HG02571 (cell line): ENCODE measurements at regions not wholly inside any gene's neighbourhood (a gene's known extent, or its start where the extent isn't known, plus 50 kb on each side); places are given as distances from the start of the nearest gene placed in this dataset.

Experiments used
- ATAC-seq: cut with Tn5 transposase; IDR thresholded peaks from one replicate; pipeline ENCODE4 v1.9.1; 2021; ENCODE audit warnings: mild to moderate bottlenecking, moderate library complexity; ENCODE audit not compliant: unreplicated experiment

DNA sequence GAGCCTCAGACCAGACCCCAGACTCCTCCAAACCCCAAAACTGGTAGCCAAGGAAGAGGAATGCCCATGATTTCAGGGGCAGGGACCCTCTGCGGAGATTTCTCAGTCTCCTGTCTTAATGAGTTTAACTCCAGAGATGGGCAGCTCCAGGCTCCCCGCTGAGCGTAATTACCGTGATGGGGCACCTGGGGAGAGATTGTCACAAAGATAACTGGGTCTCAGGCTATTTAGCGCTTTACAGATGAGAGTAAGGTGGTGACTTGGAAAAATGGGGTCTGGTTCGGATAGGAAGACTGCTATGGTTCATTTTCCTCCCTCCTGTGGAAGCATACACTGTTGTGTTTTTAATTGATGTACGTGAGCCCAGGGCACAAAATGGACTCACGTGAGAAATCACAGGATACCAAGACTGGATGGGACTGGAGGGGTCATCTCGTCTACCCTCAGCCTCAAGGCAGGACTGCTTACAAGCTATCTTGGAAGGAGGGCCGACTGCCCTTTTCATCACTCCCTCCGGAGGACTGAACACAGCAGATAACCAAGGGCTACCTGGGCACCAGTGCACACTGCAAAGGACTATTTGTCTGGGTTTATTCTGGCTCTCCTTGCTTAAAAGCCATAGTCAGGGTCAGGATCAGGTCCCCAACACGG is 427.8 kb downstream of the ZNF521 start:
- no peak for ATAC-seq

DNA sequence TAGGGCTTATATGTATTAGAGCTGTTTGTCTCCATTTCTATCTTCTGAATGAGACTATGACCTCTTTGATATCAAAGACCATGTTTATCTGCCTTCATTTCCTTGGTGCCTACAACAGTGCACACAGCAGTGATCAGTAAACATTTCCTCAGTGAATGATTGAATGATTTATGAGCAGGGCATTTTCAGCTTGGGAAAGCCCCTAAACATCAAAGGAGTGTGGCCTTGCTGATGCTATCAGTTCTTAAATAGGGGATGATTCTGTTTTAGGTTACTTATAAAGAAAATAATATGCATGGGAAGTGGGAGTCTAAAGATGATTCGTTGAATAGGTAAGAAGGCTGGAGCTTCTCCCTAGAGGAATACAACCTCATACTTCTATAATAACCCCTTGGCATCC is 425.3 kb downstream of the ZNF521 start:
- no peak for ATAC-seq

DNA sequence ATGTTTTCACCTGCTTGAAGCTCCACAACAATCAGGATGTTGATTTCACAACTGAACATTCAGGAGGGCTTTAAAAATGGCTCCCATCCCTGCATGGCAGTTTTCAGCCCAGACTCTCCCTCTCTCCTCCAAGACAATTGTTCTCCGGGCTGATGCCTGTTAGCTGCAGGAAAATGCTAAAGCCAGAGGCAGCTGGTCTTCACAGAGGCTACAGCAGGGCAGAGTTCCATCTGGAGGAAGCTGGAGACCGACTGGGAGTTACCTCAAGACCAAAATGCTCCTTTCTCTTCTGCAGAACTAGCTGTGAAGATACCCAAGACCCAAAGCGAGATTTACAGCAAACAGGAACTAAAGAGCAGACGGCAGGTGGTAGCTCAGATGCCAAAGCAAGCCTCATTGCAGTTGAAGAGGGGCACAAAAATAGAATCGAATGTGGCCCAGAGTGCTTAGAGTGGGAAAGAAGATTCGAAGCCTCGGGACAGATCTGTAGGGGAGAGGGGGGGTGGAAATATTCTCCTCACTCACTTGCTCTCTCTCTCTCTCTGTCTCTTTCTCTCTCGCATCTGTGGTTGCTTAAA is 423.6 kb downstream of the ZNF521 start:
- ATAC-seq, result no peak

GRCh38 chr18:24930478-24930877 is 421.5 kb downstream of the ZNF521 start:
- ATAC-seq, result no peak

DNA sequence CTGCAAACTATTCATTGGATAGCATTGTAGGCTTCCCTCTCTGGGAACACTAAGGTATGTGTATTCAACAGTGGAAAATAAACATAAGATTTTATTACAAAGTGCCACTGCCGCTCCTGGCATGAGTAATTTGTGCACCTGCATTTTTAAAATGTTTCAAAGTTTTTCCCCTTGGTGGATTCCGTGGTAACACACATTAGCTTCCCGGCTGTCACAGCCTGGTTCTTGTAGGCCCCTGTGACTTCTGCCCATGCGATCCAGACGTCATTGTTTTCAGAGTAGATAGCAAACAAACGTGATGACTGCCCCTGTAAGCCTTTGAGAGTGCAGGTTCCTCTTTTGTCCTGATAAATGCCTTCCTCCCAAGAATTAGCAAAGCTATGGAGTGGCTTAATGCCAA is 421.0 kb downstream of the ZNF521 start:
- no peak for ATAC-seq

DNA sequence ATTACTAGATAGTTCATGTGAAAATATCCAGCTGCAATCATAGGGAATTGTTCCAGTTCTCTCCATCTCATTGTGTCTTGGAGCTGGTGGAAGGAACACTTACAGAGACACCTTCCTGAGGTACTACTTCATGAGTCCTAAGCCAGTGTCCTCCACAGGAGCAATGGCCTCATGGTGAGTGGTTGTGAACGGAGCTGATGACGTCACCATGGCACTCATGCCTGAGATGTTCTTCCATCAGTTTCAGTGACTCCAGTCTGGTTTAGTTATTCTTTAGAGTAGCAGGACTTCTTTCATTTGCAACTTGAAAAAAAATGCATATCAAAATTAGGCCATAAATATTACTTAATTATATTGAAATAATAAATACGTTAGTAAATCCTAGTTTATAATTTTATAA is 418.6 kb downstream of the ZNF521 start:
- no peak for ATAC-seq

DNA sequence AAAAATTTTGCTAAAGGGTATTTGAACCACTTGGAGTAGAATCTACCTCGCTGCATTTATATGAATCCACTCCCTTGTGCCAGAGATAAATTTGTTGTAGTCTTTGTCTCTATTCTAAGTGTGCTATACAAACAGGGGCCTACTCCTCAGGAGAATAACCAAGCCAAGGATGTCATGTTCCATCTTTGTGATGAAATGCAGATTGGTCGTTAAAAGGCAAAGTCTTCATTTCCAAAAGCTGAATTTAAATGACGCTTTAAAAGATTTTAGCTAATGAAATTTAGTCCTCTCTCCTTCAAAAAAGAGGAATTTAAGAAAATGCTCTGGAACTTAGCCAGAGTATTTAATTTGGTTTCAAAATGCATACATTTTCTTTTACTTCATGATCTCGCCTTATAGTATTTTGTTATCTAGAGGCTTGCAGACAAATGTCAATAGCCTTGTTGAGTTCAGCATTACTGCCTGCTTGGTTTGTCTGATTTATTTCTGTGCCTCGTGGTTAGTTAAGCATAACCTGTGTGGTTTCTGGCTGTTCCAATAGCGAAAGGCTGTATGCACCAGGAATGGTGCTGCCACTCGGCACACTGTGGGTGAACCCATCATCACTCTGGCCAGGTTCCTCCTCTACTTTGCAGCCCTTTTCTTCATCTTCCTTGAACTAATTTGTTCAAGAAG is 417.6 kb downstream of the ZNF521 start:
- ATAC-seq, result no peak

DNA sequence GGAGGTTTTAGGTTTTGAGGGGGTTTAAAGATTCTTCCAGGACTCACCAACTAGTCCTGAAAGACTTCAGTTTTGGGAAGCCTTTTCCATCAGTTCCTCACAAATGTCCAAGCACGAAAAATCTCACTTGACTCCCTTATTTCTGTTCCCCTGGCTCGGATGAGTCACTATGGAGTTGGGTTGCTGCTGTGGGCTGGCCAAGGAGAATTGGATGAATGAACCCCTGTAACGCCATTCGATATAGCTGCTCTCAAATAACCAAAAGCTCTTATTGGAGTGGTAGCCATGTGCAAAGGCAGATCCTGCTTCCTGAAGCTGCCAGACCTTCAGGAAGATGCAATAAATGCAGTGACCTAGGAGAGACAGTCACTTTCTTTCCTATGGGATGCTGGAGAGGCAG is 417.0 kb downstream of the ZNF521 start:
- no peak for ATAC-seq

DNA sequence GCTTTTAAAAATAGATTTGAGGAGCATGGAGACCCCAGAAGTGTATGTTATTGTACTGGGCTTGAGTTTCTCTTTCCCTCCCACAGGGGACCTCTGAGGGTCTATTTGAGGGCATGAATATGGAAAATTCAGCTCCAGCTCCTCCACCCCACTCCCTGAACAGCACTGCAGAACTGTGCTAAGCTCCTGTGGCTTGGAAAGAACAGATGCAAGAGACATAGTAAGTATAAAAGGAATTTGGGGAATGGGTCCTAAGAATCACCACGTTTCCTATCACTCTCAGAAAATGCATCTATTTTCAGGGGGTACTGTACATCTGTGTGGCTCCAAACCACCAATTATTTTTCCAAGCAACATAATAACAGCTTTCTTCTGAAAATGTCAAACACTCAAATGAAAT is 416.1 kb downstream of the ZNF521 start:
- no peak for ATAC-seq

DNA sequence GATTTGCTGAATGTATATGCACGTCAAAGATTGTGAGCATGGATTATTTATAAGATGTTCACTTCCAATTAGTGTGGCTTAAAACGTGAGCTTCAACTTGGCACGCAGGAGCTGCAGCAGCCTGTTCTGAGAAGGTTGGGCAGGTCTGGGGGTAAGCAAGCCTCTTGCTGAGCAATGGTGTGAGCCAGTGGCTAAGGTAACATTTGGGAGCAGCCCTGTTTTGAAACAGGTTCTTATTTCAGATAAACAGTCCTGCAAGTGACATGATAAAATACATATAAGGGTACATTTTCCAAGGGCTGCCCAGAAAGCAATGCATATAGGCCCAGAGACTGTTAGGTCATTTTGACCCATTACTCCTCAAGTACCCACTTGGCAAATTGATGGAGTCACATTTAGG is 415.3 kb downstream of the ZNF521 start:
- no peak for ATAC-seq

DNA sequence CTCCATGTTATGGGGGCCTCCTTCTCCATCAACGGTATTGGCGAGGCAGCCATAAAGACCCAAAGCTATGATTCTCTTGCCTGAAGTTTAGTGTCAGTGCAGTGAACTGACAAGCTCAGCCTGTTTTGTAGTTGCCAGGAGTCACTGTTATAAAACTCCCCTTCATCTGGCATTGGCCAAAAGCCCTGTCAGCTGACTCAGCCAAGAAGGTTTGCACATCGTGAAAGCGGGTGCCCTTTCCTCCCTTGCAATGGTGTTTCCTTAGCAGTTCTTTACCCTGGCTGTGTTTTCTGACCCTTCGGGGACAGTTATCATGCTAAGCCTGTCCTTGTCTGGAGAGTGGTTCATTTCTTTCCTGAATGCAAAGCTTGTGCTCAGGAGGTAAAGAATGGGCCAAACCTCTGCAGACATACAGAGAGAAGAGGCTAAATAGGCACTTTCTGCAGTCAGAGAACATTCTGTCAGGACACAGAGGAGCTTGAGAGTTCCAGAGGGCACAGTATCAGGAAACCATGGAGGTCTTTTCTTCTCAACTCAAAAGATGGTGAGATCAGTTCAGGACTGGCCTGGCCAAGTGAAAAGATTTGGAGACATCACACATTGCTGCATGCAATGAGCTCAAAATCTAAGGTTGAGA is 414.2 kb downstream of the ZNF521 start:
- ATAC-seq, result no peak

DNA sequence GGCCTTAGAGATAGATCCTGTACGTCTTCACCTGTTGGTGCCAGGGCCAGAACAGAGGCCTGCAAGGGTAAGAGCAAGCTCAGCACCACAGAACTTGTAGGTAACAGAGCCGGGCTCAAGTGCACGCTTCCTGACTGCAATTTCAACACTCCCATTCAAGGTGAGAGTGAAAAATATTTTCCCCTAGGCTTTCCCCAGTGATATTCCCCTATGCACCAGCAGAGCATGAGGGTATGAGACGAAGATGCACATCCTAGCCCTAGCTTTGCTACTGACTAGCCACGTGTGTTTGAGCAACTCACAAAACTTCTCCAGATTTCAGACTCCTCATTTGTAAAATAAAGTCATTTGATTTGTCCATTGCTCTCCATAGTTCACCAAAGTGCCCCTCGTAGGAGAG is 411.6 kb downstream of the ZNF521 start:
- ATAC-seq, result no peak

DNA sequence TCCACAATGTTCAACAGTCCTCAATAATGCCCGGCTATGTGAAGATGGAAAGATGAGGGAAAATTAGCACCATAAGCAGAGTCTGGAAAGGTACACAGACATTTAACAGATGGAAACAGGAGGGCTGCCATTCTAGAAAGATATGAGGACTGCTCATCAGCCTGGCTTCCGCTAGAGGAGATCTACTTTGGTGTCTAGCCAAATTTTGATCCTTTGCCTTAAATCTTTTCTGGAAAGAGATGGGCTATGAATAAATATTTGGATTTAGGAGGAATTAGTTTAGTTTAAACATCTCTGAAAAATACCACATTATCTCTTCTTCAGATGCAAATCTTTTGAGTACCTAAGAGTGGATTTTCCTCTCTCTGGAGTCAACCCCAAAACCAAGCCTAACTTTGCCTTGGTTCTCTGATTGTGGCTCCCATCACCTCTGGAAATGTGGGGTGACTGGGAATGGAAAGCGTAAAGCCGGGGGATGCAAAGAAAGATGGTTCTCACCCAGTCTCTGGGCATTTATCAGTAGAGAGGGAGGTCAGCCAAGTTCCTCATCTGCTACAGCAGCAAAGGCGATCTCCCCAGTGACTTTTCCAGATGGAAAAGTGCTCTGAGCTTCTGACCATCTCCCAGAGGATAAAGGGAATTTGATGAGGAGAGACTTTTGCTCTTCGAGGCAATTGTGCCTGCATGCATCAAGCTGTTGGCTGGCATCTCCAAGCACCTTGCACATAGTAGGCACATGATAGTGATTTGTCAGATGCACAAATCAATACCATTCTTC is 410.6 kb downstream of the ZNF521 start:
- ATAC-seq, result no peak

DNA sequence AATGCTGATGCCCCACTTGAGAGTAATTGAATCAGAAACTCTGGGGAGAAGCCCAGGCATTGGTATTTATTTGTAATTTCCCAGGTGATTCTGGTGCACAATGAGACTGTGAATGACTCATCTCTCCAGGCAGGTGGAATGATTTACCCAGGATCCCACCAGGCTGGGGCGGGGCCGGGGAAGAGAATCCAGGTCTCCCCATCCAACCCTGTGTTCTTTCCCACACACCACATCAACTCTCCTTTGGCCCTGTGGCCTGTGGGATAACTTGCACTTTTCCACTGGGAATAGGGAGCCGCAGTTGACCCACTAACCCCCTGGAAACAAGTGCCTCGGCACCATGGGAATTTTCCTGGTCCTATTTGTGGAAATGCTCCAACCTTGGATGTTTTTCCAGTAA is 409.8 kb downstream of the ZNF521 start:
- ATAC-seq, result no peak

- ATAC-seq, result no peak
Measured at GRCh38 chr18:24947521-24948305, 404.3 kb downstream of the ZNF521 start.

- ATAC-seq, result no peak
Measured at GRCh38 chr18:24949908-24950307, 402.1 kb downstream of the ZNF521 start.

GRCh38 chr18:24954341-24954740 is 397.6 kb downstream of the ZNF521 start:
- ATAC-seq, result no peak

- ATAC-seq, result no peak
Measured at GRCh38 chr18:24958001-24958400, 394.0 kb downstream of the ZNF521 start.

DNA sequence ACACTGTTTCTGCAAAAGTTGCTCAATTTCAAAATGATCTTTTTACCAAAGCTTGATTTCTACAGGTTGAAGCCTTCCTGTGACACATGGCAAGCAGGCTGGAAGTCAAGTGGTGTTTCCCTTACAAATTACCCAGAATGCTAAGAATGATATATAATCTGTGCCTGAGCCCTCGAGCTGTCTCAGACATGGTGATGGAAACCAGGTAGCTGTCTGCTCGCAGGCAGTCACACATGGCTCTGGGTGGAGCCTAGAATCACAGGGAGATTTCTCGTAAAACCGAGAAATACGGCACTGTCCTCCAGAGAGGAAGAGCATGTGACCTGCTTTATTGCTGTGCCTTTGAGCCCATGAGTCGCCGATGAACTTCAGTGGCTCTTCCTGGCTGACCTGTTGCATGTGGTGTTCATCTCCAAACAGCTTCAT is 392.9 kb downstream of the ZNF521 start:
- ATAC-seq, result no peak

- peak; percentile 72 for ATAC-seq
Measured at GRCh38 chr18:24964216-24964615, 387.8 kb downstream of the ZNF521 start.
